ENCODE measurements at regions not wholly inside any gene's neighbourhood (a gene's known extent, or its start where the extent isn't known, plus 50 kb on each side); places are given as distances from the start of the nearest gene placed in this dataset.

DNA sequence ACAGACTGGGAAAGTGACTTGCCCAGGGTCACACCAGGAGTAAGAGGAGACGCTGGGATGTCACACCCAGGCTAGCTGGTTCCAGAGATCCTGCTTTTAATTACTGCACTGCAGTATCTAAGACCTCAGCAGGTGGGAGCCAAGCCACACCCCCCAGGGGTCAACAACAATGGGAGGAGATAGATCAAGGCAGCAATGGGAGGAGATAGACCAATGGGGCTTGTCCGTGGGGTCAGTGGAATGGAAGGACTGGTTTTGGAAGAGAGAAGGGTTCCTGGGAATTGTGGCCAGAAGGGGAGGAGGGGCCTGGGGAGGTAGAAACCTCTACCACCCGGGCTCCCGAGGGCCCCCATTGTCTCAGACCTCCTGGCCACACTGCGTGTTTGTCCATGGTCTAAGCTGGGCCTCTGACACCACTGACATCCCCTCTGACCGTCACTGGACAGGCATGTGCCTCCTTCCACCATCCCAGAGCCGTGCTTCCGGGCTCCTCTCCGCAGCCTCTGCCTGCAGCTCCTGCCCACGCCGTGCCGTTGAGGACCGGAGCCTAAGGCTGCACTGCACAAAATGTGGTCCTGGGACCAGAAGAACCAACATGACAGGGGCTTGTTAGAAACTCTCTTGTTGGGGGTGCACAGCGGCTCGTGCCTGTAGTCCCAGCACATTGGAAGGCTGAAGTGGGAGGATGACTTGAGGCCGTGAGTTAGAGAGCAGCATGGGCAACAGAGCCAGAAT lies 69.8 kb upstream of the RPH3AL start:
- FAIRE-seq, result no peak
- Histone ChIP-seq H3K9me3 (ENCODE audit: low read length) (no peaks in the 10 kb centered on the region), H3K4me3 (replicated peaks in 1 of 3; ENCODE audit: insufficient read depth in 1 of 3, low read depth in 2 of 3, low read length in 3 of 3) (peak overlapping the region in 1 of 3 experiments; percentile 35; a peak in 1 of 6 replicates), H3K4me1 (ENCODE audit: insufficient read depth, low read length) (peaks cover 61% of the 10 kb centered on the region), H3K9ac (ENCODE audit: insufficient read depth, low read depth, low read length) (peak overlapping the region; percentile 65), H3K79me2 (ENCODE audit: insufficient read depth, low read length) (no peaks in the 10 kb centered on the region), H3K4me2 (ENCODE audit: low read depth, low read length) (peak overlapping the region; percentile 75), H3K27ac (ENCODE audit: extremely low read length, insufficient read depth, low read length) (peak overlapping the region; percentile 90), H2AFZ (ENCODE audit: low read length) (no peak overlapping the region), H3K36me3 (replicated peaks in 1 of 2; ENCODE audit: control insufficient read depth in 1 of 2, insufficient read depth in 2 of 2, low read length in 2 of 2) (no peaks in the 10 kb centered on the region), H3K27me3 (ENCODE audit: control insufficient read depth in 1 of 2, insufficient read depth in 2 of 2, low read length in 2 of 2) (no peaks in the 10 kb centered on the region), H4K20me1 (ENCODE audit: insufficient read depth, low read length) (no peaks in the 10 kb centered on the region)
- WGBS (ENCODE audit: low lambda C conversion rate), result 49% methylated on average over 15 of the region's 16 CpGs
- peak; percentile 33 for ATAC-seq
- ChIA-PET CTCF (ENCODE audit: low intra/inter-chr PET ratio, low total read pairs) (no interaction called here), POLR2A (interaction anchor here (1.1 kb wide), 1 partner anchor 12 kb away, joined by 4 read pairs; a partner anchor contains a TSS)
- BruUV-seq (replicated peaks), result no TSS peak
- in situ Hi-C loops (cut with HindIII; ENCODE audit: extremely low pct_ligation_motif_present, low pct_unique_long_range_greater_than_20kb), result no loop called here
- intact Hi-C loops (cut with micrococcal nuclease; ENCODE audit: unreplicated experiment), result no loop called here
- no peak for DNase-seq (ENCODE audit: low spot score)
- TF ChIP-seq NFKB2 (CRISPR knock-in tag; IDR thresholded peaks at IDR 0.05; ENCODE audit: borderline replicate concordance) (0 out of 2 replicates have a peak, but pooled peaks have one; percentile 21), TIGD3 (CRISPR knock-in tag; IDR thresholded peaks at IDR 0.05; ENCODE audit: borderline replicate concordance) (no peak), SP4 (CRISPR knock-in tag; IDR thresholded peaks at IDR 0.05) (peak; percentile 28; the same call in 1 of the 2 replicates), KDM4B (CRISPR knock-in tag; IDR thresholded peaks at IDR 0.05) (no peak), ZNF430 (CRISPR knock-in tag; IDR thresholded peaks at IDR 0.05) (peak; percentile 56; the same call in 1 of the 2 replicates), ZBTB38 (CRISPR knock-in tag; IDR thresholded peaks at IDR 0.05) (peak; percentile 26; the same call in 1 of the 2 replicates), GATAD1 (CRISPR knock-in tag; IDR thresholded peaks at IDR 0.05) (no peak), ZNF552 (CRISPR knock-in tag; IDR thresholded peaks at IDR 0.05; ENCODE audit: borderline replicate concordance) (no peak), ZMYM2 (CRISPR knock-in tag; IDR thresholded peaks at IDR 0.05) (0 out of 2 replicates have a peak, but pooled peaks have one; percentile 33), MTA1 (CRISPR knock-in tag; IDR thresholded peaks at IDR 0.05; ENCODE audit: borderline replicate concordance) (0 out of 2 replicates have a peak, but pooled peaks have one; percentile 14), ZNF20 (CRISPR knock-in tag; IDR thresholded peaks at IDR 0.05) (no peak), TSC22D2 (CRISPR knock-in tag; IDR thresholded peaks at IDR 0.05; ENCODE audit: borderline replicate concordance) (no peak), SALL1 (CRISPR knock-in tag; IDR thresholded peaks at IDR 0.05) (peak; percentile 21; the same call in 1 of the 2 replicates), NR2C2 (CRISPR knock-in tag; IDR thresholded peaks at IDR 0.05; ENCODE audit: borderline replicate concordance) (no peak), SMARCC2 (IDR thresholded peaks at IDR 0.05) (no peak), SCMH1 (CRISPR knock-in tag; IDR thresholded peaks at IDR 0.05; ENCODE audit: borderline replicate concordance) (no peak), ZFX (CRISPR knock-in tag; IDR thresholded peaks at IDR 0.05; ENCODE audit: low read depth) (peak; percentile 39; the same call in 1 of the 2 replicates), ZNF431 (CRISPR knock-in tag; IDR thresholded peaks at IDR 0.05; ENCODE audit: borderline replicate concordance, low read depth) (no peak), ZNF605 (CRISPR knock-in tag; IDR thresholded peaks at IDR 0.05) (peak; percentile 65; the same call in 1 of the 2 replicates), ZSCAN22 (CRISPR knock-in tag; IDR thresholded peaks at IDR 0.05) (no peak), PCBP2 (optimal IDR thresholded peaks at IDR 0.05; ENCODE audit: low read depth, low read length, poor library complexity, severe bottlenecking) (no peak)
- TF ChIP-seq, protein P1, sequence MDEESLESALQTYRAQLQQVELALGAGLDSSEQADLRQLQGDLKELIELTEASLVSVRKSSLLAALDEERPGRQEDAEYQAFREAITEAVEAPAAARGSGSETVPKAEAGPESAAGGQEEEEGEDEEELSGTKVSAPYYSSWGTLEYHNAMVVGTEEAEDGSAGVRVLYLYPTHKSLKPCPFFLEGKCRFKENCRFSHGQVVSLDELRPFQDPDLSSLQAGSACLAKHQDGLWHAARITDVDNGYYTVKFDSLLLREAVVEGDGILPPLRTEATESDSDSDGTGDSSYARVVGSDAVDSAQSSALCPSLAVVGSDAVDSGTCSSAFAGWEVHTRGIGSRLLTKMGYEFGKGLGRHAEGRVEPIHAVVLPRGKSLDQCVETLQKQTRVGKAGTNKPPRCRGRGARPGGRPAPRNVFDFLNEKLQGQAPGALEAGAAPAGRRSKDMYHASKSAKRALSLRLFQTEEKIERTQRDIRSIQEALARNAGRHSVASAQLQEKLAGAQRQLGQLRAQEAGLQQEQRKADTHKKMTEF (CRISPR knock-in tag; IDR thresholded peaks at IDR 0.05), result no peak

Measured in HepG2 (cell line).